ENCODE measurements at regions not wholly inside any gene's neighbourhood (a gene's known extent, or its start where the extent isn't known, plus 50 kb on each side); places are given as distances from the start of the nearest gene placed in this dataset.

DNA sequence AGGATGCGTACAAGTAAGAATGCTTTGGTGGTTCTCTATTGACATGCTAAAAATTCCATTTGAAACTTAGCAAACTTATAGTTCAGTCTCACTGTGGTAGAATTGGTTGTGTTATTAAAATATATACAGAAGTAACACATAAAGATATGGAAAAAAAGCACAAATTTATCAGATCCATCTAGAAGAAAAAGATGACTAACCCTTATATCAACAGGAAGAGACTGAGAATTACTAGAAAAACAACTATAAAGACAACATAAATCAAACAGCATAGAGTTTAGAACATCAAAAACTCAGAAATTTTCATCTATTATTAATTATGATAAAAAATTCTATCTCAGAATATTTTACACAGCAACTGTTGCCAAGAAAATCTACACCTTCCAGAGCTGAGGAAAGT is 491.0 kb downstream of the ETNK1 start:
- H3K4me1 ChIP-seq (ENCODE audit: control insufficient read depth in 1 of 2, insufficient read depth in 1 of 2, low read depth in 1 of 2, low read length in 1 of 2), result no peaks in the 10 kb centered on the region
- no peaks in the 10 kb centered on the region for H3K36me3 ChIP-seq
- H3K27me3 ChIP-seq, result no peaks in the 10 kb centered on the region
- H3K4me3 ChIP-seq (ENCODE audit: low read depth in 1 of 2, low read length in 1 of 2), result no peak overlapping the region
- no peak overlapping the region for H3K27ac ChIP-seq
- TF ChIP-seq CTCF (IDR thresholded peaks at IDR 0.05), result no peak
- no peaks in the 10 kb centered on the region for H3K9me3 ChIP-seq

DNA sequence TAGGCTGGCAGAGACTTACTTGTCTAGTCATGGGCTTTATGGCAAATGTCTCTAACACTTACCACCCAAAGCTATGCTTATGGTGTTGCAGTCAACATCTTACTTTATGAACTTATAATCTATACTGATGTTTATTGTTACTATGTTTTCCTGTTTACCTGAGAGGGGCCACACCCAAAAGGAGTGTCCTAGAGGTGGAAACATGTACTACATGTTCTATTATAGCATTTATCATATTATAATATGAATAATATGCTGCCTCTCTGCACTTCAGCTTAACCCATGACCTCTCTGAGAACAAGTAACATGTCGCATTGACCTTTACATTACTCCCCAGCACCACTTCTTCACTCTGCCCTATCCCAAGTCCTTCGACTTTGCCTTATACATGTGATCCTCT is 501.8 kb downstream of the ETNK1 start:
- Histone ChIP-seq H3K9me3 (no peaks in the 10 kb centered on the region), H3K27me3 (no peaks in the 10 kb centered on the region), H3K27ac (no peak overlapping the region), H3K4me1 (ENCODE audit: control insufficient read depth in 1 of 2, insufficient read depth in 1 of 2, low read depth in 1 of 2, low read length in 1 of 2) (no peaks in the 10 kb centered on the region), H3K4me3 (ENCODE audit: low read depth in 1 of 2, low read length in 1 of 2) (no peak overlapping the region), H3K36me3 (no peaks in the 10 kb centered on the region)
- TF ChIP-seq CTCF (IDR thresholded peaks at IDR 0.05), result no peak

- Histone ChIP-seq H3K9me3 (no peaks in the 10 kb centered on the region), H3K4me1 (ENCODE audit: control insufficient read depth in 1 of 2, insufficient read depth in 1 of 2, low read depth in 1 of 2, low read length in 1 of 2) (no peaks in the 10 kb centered on the region), H3K36me3 (no peaks in the 10 kb centered on the region), H3K4me3 (ENCODE audit: low read depth in 1 of 2, low read length in 1 of 2) (no peak overlapping the region), H3K27ac (no peak overlapping the region), H3K27me3 (no peaks in the 10 kb centered on the region)
- TF ChIP-seq CTCF (IDR thresholded peaks at IDR 0.05), result no peak
Observed at GRCh38 chr12:23127701-23128100, 502.7 kb downstream of the ETNK1 start.

- no peaks in the 10 kb centered on the region for H3K27me3 ChIP-seq
- H3K36me3 ChIP-seq, result no peaks in the 10 kb centered on the region
- H3K4me3 ChIP-seq (ENCODE audit: low read depth in 1 of 2, low read length in 1 of 2), result no peak overlapping the region
- no peak for TF ChIP-seq CTCF (IDR thresholded peaks at IDR 0.05)
- H3K4me1 ChIP-seq (ENCODE audit: control insufficient read depth in 1 of 2, insufficient read depth in 1 of 2, low read depth in 1 of 2, low read length in 1 of 2), result no peaks in the 10 kb centered on the region
- H3K9me3 ChIP-seq, result no peaks in the 10 kb centered on the region
- no peak overlapping the region for H3K27ac ChIP-seq
Observed at GRCh38 chr12:23128462-23128861, 503.5 kb downstream of the ETNK1 start.

GRCh38 chr12:23132357-23132756 is 507.4 kb downstream of the ETNK1 start:
- Histone ChIP-seq H3K27me3 (no peaks in the 10 kb centered on the region), H3K27ac (no peak overlapping the region), H3K4me1 (ENCODE audit: control insufficient read depth in 1 of 2, insufficient read depth in 1 of 2, low read depth in 1 of 2, low read length in 1 of 2) (no peaks in the 10 kb centered on the region), H3K36me3 (no peaks in the 10 kb centered on the region), H3K4me3 (ENCODE audit: low read depth in 1 of 2, low read length in 1 of 2) (no peak overlapping the region), H3K9me3 (no peaks in the 10 kb centered on the region)
- TF ChIP-seq CTCF (IDR thresholded peaks at IDR 0.05), result no peak

- TF ChIP-seq CTCF (IDR thresholded peaks at IDR 0.05), result no peak
- H3K27me3 ChIP-seq, result no peaks in the 10 kb centered on the region
Observed at GRCh38 chr12:23133471-23133870, 508.5 kb downstream of the ETNK1 start.

More at GRCh38 chr12:23133471-23133870, 508.5 kb downstream of the ETNK1 start:
- Histone ChIP-seq H3K4me3 (ENCODE audit: low read depth in 1 of 2, low read length in 1 of 2) (no peak overlapping the region), H3K4me1 (ENCODE audit: control insufficient read depth in 1 of 2, insufficient read depth in 1 of 2, low read depth in 1 of 2, low read length in 1 of 2) (no peaks in the 10 kb centered on the region), H3K9me3 (no peaks in the 10 kb centered on the region), H3K36me3 (no peaks in the 10 kb centered on the region), H3K27ac (no peak overlapping the region)

Measured in neutrophil (primary cell).